HG03196 (cell line): ENCODE measurements at regions not wholly inside any gene's neighbourhood (a gene's known extent, or its start where the extent isn't known, plus 50 kb on each side); places are given as distances from the start of the nearest gene placed in this dataset.
"Not testable (repeated sequence)": the region's sequence is repeated elsewhere in the genome, so short reads cannot be mapped to it uniquely, and the experiment has no call there.

Experiments
- ATAC-seq: cut with Tn5 transposase; IDR thresholded peaks from one replicate; pipeline ENCODE4 v1.9.1; 2021; ENCODE audit not compliant: unreplicated experiment

DNA sequence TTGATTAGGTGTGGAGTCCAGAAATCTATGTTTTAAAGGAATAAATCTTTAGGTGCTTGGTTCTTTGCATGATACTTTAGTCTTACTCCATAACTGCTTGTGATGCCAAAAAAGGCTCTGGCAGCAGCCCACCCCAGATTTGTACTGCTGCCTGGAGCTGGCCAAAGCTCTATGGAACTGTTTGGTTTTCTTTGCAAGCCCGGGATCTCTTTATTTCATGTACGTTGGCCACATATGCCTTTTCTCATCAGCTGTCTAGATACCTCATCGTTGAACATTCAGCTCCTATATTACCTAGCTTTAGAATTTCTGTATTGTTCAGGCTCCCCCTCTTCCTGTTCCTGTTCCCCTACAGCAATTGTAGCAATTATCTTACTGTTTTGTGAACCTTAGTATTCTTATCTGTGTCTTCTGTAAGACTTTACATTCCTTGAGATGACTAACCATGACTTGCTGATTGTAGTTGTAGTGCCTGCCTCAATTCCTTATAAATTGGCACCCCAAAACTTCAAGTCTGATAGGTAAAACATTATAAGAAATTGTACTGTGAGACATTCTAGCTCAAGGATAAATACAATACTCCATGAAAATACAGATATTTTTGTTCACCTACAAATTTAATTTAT lies 199.4 kb upstream of the GPRIN3 start:
- ATAC-seq: no peak

GRCh38 chr4:89502581-89502980 lies 195.0 kb upstream of the GPRIN3 start:
- no peak for ATAC-seq

DNA sequence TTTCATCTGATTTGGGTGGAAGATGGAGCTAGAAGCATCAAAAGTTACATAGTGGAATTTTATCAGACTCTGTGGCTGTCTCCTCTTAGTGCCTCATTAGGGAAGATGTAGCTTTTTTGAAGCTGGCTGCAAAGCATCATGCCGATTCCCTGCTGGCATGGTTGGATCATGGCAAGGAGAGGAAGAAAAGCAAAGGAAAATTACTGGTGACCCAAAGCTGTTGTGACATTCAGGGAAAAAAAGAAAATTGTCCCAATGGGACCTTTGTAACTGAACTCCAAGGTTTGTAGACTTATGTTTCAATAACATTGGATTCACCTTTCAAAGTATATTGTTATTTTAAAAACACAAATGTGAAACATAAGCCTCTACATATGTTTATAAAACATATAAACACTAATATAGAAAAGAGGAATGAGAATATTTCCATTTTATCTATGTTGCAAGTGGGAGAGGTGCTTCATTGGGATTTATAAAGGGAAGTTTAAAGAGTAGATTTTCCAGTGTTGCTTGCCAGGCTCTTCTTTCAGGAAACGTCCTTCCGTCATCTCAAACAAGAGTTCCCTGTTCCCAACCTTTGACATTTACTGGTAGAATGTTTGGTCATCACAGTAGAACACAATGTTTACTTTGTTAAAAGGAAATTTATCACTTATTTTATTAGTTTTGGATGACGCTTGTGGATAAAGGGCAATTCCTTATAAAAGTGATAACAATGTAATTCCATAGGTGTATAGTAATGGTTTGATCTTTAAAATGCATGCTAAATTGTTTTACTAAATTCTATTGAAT lies 190.1 kb upstream of the GPRIN3 start:
- no peak for ATAC-seq

DNA sequence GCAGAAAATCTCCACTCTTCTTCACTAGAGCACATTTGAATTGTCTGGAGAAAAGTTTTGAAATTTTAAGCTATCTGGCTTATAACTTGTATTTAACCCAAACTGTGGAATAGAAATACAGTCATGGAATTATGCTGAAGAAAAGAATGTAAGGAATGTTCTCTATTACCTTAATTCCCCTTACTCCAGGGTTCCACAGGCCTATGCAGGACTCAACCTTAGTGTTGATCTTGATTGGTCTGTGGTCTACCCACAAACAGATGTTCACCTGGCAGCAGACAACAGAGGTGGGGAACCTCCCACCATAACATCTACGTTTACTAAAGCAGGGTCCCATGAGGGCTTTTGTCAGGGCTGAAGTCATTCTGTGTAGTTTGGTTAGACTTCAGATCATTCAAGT lies 189.3 kb upstream of the GPRIN3 start:
- no peak for ATAC-seq

GRCh38 chr4:89493367-89493766 lies 185.8 kb upstream of the GPRIN3 start:
- ATAC-seq: no peak

DNA sequence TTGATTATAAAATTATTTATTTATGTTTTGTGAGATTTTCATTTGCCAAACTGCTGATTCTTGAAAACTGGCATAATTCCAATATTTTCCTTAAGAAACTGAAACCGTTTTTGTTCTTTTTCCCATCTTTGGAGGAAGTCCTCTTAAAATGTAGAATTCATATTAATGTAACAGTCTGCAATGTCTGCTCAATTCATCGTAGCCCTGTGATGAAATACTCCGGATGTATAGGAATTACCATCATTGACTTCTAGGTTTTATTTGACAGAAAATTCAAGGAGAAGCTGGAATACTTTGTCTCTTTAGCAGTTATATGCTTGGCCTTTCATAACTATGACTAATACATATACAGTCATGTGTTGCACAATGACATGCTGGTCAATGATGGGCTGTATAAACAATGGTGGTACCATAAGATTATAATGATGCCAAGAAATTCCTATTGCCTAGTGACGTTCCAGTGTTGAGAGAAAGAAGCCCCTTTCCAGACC lies 185.0 kb upstream of the GPRIN3 start:
- ATAC-seq: no peak

DNA sequence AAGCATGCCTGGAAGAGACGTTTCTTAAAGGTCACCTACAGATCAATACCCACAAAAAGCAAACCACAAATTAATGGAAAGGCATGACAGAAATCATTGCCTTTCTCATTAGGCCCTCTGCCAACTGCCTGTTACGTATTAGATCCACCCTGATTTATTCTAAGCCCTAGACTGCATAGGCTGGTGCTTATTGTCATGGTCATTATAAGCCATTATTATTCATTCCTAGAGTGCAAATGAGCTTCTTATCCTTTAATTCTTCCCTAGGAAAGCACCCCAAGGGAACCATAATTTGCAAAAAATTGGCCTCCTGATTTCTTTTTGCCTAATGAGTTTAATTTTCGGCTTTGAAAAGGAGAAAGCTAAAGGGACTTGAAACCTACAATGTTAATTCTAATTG lies 184.2 kb upstream of the GPRIN3 start:
- ATAC-seq: no peak

- ATAC-seq: not testable (repeated sequence)
These were observed 182.4 kb upstream of the GPRIN3 start for GRCh38 chr4:89489921-89490431.

DNA sequence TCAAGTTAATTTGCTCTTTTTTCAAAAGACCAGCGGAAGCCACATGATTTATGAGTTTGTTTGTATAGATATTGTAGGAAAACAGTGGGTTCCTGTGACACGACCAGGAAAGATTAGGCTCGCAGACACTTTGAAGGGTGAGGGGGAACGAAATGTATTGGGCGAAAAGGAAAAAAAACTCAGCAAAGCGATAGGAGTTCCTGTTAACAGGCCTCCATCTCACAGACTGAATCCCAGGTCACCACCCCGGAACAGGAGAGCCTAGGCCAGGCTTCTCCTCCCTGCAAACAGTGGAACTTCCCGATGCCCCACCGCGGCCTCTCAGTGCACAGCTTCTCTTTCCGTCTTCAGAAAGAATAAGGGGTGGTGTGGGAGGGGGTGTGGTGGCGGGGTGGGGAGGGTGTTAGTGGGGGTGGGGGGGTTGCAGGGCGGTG lies 181.8 kb upstream of the GPRIN3 start:
- ATAC-seq: no peak

DNA sequence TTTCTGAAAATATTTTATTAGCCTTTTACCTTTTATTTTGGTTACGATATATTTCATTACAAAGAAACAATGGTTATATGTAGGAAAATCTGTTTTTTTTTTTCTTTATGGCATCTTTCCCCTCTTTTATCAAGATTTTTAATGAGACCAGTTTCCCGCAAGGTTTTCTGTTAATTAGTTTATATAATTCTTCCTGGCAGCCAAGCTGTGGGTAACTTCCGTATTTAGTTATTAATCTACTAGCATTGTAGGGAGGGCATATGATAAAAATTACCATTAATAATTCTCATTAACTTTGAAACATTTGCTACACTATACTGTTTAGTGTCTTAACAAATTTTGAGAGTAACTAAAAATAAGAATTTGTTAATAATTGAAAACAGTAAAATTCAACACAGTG lies 181.1 kb upstream of the GPRIN3 start:
- ATAC-seq: no peak

DNA sequence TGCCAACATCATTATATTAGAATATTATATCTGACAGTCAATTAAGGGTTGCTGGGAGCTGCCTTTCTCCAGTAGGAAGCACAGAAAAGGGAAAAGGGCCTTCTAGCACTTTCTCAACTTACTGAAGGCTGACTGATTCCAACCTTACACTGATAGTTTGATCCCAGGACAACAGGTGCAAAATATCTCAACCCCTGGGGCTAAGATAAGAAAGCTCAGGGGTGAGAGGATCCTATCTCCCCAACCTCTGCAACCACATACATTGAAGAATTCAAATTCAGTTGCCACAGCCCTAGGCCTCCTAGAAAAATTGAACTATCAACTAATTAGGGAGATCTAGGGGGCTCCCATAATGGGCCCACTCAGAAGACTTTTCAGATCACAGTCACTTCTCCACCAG lies 179.1 kb upstream of the GPRIN3 start:
- ATAC-seq: no peak

DNA sequence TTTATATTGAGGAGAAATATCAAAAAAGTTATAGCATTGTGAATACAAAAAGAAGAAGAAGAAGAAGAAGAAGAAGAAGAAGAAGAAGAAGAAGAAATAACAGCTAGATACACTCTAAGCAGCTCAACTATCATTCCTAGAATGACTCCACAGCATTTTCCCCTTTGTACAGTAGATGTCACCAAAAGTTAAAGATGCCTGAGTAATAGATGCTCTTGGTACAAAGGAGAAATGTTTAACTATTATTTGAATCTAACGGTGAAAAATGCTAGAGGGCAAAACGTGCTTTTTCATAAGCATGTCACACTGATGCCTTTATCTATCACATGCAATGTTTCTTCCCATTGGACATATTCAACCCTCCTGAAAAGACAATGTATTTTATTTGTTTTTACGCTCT lies 178.4 kb upstream of the GPRIN3 start:
- ATAC-seq: no peak

DNA sequence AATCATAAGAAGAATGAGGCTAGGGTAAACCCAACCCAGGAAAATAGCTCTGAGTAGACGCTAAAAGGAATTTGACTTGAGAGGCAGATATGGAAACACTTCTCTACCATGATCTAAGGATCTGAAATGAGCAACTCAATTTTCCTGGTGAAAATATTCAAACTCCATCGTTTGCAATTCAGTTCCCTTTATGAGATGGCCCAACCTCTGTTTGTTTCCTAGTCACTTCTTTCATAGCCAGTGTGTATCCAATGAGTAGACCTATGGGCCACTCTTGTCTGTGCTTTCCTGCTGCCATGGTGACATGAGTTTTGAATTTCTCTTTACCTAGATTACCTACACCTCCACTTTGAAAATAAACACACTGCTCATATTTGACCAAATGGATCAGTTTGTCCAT lies 176.2 kb upstream of the GPRIN3 start:
- ATAC-seq: no peak

DNA sequence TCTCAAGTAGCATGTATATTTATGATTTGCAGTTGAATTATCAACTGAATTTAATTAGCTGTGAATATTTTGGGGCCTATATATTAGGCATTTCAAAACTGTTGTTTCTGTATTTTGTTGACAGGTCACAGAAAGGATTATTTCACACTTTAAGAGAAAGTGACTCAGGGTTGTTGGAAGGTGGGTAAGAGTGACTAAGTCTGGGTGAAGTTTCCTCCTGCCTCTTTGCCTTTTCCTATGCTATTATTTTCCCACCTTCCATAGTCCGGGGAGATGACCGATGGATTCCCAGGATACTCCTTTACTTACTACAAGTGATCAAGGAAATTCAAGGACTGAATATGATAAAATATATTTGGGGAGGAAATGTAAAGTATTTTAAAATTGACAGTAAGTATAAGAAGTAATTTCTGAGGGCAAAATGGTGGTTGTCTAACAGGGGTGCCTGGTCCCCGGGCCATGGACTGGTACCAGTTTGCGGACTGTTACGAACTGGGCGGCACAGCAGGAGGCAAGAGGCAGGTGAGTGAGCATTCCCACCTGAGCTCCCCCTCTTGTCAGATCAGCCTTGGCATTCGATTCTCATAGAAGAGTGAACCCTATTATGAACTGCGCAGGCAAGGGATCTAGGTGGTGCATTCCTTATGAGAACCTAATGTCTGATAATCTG lies 175.5 kb upstream of the GPRIN3 start:
- ATAC-seq: no peak

- no peak for ATAC-seq
These were observed 174.7 kb upstream of the GPRIN3 start for GRCh38 chr4:89482251-89482650.

- peak; percentile 87 for ATAC-seq
These were observed 162.4 kb upstream of the GPRIN3 start for GRCh38 chr4:89469930-89470375.

GRCh38 chr4:89469516-89469915 lies 161.9 kb upstream of the GPRIN3 start:
- ATAC-seq: peak; percentile 18

DNA sequence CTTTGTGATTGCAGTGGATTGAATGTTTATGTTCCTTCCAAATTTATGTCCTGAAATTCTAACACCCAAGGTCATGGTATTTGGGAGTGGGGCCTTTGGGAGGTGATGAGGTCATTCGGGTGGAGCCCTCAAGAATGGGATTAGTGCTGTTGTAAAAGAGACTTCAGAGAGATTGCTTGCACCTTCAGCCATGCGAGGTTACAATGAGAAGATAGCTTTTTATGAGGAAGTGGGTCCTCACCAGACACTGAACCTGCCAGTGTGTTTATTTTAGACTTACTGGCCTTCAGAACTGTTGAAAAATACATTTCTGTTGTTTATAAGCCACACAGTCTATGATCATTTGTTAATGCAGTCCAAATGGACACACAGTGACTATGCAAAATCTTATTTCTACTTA lies 161.0 kb upstream of the GPRIN3 start:
- ATAC-seq: no peak

- no peak for ATAC-seq
These were observed 155.7 kb upstream of the GPRIN3 start for GRCh38 chr4:89463341-89463740.

GRCh38 chr4:89447543-89447942 lies 139.9 kb upstream of the GPRIN3 start:
- ATAC-seq: no peak

DNA sequence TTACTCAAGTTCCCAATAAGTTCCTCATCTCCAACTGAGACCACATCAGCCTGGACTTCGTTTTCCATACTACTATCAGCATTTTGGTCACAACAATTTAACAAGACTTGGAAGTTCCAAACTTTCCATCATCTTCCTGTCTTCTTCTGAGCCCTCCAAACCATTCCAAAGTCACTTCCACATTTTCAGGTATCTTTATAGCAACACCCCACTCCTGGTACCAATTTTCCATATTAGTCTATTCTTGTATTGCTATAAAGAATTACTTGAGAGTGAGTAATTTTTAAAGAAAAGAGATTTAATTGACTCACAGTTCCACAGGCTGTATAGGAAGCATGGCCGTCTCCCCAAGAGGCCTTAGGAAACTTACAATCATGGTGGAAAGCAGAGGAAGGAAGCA lies 138.6 kb upstream of the GPRIN3 start:
- no peak for ATAC-seq

GRCh38 chr4:89439533-89439932 lies 131.9 kb upstream of the GPRIN3 start:
- ATAC-seq: no peak
